WTC11 (cell line): ENCODE measurements at regions not wholly inside any gene's neighbourhood (a gene's known extent, or its start where the extent isn't known, plus 50 kb on each side); places are given as distances from the start of the nearest gene placed in this dataset.

ENCODE experiments used
- ATAC-seq: fragments of 200-7000 bp; cut with Tn5 transposase; 2 replicates; pipeline ENCODE4 v1.10.0; 2021; ENCODE audit warnings: mild to moderate bottlenecking, moderate library complexity
- CTCF ChIA-PET: fragments of 300-600 bp; sonication (Branson Sonifier 250); formaldehyde crosslinking; loops from one replicate; lab custom pipeline; 2021; ENCODE audit warnings: antibody characterized with exemption; lab: Charles Lee
- POLR2A ChIA-PET: fragments of 350-600 bp; sonication (Branson Sonifier 250); formaldehyde crosslinking; loops from one replicate; lab custom pipeline; 2021; ENCODE audit warnings: antibody characterized with exemption; lab: Charles Lee
- DNase-seq: peaks from one replicate; pipeline ENCODE4 v3.0.0; 2021; ENCODE audit warnings: low spot score
- H3K27ac Mint-ChIP-seq: 2 replicates; pipeline ENCODE4 v1.8.0; 2021; ENCODE audit warnings: mixed read lengths
- H3K27me3 Mint-ChIP-seq: 2 replicates; pipeline ENCODE4 v1.8.0; 2021; ENCODE audit warnings: low read depth, mild to moderate bottlenecking, moderate library complexity, mixed read lengths
- H3K36me3 Mint-ChIP-seq: 2 replicates; pipeline ENCODE4 v1.8.0; 2021; ENCODE audit warnings: mixed read lengths
- H3K4me1 Mint-ChIP-seq: 2 replicates; pipeline ENCODE4 v1.8.0; 2022; ENCODE audit warnings: mixed read lengths
- H3K4me3 Mint-ChIP-seq: 2 replicates; pipeline ENCODE4 v1.8.0; 2021; ENCODE audit warnings: mild to moderate bottlenecking, moderate library complexity, mixed read lengths
- H3K9me3 Mint-ChIP-seq: 2 replicates; pipeline ENCODE4 v1.8.0; 2021; ENCODE audit warnings: mixed read lengths
- AR ChIP-seq: fragments of 250-450 bp; sonication (Bioruptor Pico); IDR thresholded peaks from 2 replicates; pipeline ENCODE4 v1.9.0; 2021; ENCODE audit warnings: mild to moderate bottlenecking
- CREB1 ChIP-seq: sonication (generic); formaldehyde crosslinking; IDR thresholded peaks from 2 replicates; pipeline ENCODE4 v1.8.0; 2023; ENCODE audit warnings: mild to moderate bottlenecking, missing genetic modification reagents
- E2F4 ChIP-seq: sonication (generic); formaldehyde crosslinking; IDR thresholded peaks from 2 replicates; pipeline ENCODE4 v1.8.1; 2022; ENCODE audit warnings: low read depth, mild to moderate bottlenecking, moderate library complexity, missing genetic modification reagents, borderline replicate concordance
- EMX1 ChIP-seq: fragments of 250-450 bp; sonication (Bioruptor Pico); IDR thresholded peaks from 2 replicates; pipeline ENCODE4 v1.8.0; 2021; ENCODE audit warnings: mild to moderate bottlenecking
- GTF2I ChIP-seq: fragments of 250-450 bp; sonication (Bioruptor Pico); conservative IDR thresholded peaks from 2 replicates; pipeline ENCODE4 v1.4.0; 2021; ENCODE audit warnings: mild to moderate bottlenecking
- KAT7 ChIP-seq: sonication (generic); formaldehyde crosslinking; IDR thresholded peaks from 2 replicates; pipeline ENCODE4 v1.8.1; 2023; ENCODE audit warnings: missing genetic modification reagents, mild to moderate bottlenecking, borderline replicate concordance
- NR3C1 ChIP-seq: sonication (generic); formaldehyde crosslinking; conservative IDR thresholded peaks from 2 replicates; pipeline ENCODE4 v1.8.1; 2023; ENCODE audit warnings: low read depth, mild to moderate bottlenecking, missing genetic modification reagents
- RORB ChIP-seq: fragments of 250-450 bp; sonication (Bioruptor Pico); IDR thresholded peaks from 2 replicates; pipeline ENCODE4 v1.9.0; 2021; ENCODE audit warnings: mild to moderate bottlenecking
- SMAD3 ChIP-seq: sonication (generic); formaldehyde crosslinking; IDR thresholded peaks from 2 replicates; pipeline ENCODE4 v1.8.0; 2022; ENCODE audit warnings: missing genetic modification reagents, mild to moderate bottlenecking, borderline replicate concordance
- SOX15 ChIP-seq: fragments of 250-450 bp; sonication (Bioruptor Pico); IDR thresholded peaks from 2 replicates; pipeline ENCODE4 v1.9.0; 2021; ENCODE audit warnings: mild to moderate bottlenecking
- TP53 ChIP-seq: sonication (generic); formaldehyde crosslinking; IDR thresholded peaks from 2 replicates; pipeline ENCODE4 v1.8.1; 2023; ENCODE audit warnings: mild to moderate bottlenecking, missing genetic modification reagents
- ZNF396 ChIP-seq: fragments of 250-450 bp; sonication (Bioruptor Pico); IDR thresholded peaks from 2 replicates; pipeline ENCODE4 v1.8.0; 2021; ENCODE audit warnings: mild to moderate bottlenecking, moderate library complexity, borderline replicate concordance
- ZNF671 ChIP-seq: fragments of 250-450 bp; sonication (Bioruptor Pico); IDR thresholded peaks from 2 replicates; pipeline ENCODE4 v1.8.0; 2021; ENCODE audit warnings: mild to moderate bottlenecking
- TF ChIP-seq, protein P1 (sequence below): sonication (generic); formaldehyde crosslinking; IDR thresholded peaks from 2 replicates; pipeline ENCODE4 v1.8.0; 2022; ENCODE audit warnings: mild to moderate bottlenecking, missing genetic modification reagents
- TF ChIP-seq, protein P2 (sequence below): sonication (generic); formaldehyde crosslinking; IDR thresholded peaks from 2 replicates; pipeline ENCODE4 v1.8.0; 2022; ENCODE audit warnings: mild to moderate bottlenecking, missing genetic modification reagents
- TF ChIP-seq, protein P3 (sequence below): sonication (generic); formaldehyde crosslinking; IDR thresholded peaks from 2 replicates; pipeline ENCODE4 v1.8.0; 2022; ENCODE audit warnings: mild to moderate bottlenecking, missing genetic modification reagents
- TF ChIP-seq, protein P4 (sequence below): fragments of 250-450 bp; sonication (Bioruptor Pico); IDR thresholded peaks from 2 replicates; pipeline ENCODE4 v2.1.2; 2022; ENCODE audit warnings: mild to moderate bottlenecking, moderate library complexity
- TF ChIP-seq, protein P5 (sequence below): sonication (generic); formaldehyde crosslinking; IDR thresholded peaks from 2 replicates; pipeline ENCODE4 v1.8.1; 2023; ENCODE audit warnings: mild to moderate bottlenecking, missing genetic modification reagents

DNA sequence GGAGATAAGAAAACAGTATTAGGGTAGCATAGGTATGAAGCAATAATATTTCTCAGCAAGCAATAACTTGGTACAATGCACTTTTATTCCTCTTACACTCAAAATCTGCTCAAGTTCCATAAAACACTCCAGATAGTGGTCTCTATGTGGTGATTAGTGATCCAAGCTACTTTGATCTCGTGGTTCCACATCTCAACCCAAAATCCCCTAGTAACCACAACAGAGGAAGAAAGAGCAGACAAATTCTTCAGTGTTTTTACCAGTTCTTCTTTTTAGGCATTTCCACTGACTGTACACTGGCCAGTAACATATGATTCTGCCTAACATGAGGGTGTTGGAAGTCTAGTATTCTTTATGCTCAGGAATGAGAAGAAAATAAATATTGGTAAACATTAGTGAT lies 309.0 kb upstream of the PTCHD4 start:
- no peak for ATAC-seq
- DNase-seq = no peak
- Mint-ChIP-seq H3K4me1 (peaks cover 11% of the 10 kb centered on the region), H3K9me3 (peaks cover 14% of the 10 kb centered on the region), H3K27me3 (no peaks in the 10 kb centered on the region), H3K27ac (no peak overlapping the region), H3K36me3 (peaks cover 3% of the 10 kb centered on the region), H3K4me3 (no peak overlapping the region)
- POLR2A ChIA-PET = no interaction called here
- no peak for TF ChIP-seq SOX15
- TF ChIP-seq CREB1 (CRISPR knock-in tag) = no peak
- no peak for TF ChIP-seq ZNF396 (CRISPR knock-in tag)
- no peak for TF ChIP-seq NR3C1 (CRISPR knock-in tag)
- CTCF ChIA-PET = no interaction called here

DNA sequence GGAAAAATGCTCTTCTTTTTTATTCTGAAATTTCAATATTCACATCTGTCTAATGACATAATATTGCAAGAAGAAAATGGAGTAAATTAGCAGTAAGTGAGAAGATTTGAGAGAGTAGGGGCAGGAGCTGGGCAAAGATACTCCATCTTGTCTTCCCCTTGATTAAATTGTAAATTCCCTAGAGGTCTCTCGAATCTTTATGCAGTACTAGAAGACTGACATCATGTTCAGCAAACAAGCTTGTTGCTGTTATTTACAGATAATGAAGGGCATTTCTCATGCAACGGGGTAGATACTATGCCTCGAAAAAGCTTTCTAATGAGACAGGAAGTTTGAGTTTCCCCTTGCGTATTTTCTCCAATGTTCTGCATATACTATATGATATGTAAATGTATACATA lies 306.9 kb upstream of the PTCHD4 start:
- TF ChIP-seq EMX1 (CRISPR knock-in tag) = no peak
- TF ChIP-seq SMAD3 = no peak
- no peak for TF ChIP-seq GTF2I
- TF ChIP-seq, protein P1, sequence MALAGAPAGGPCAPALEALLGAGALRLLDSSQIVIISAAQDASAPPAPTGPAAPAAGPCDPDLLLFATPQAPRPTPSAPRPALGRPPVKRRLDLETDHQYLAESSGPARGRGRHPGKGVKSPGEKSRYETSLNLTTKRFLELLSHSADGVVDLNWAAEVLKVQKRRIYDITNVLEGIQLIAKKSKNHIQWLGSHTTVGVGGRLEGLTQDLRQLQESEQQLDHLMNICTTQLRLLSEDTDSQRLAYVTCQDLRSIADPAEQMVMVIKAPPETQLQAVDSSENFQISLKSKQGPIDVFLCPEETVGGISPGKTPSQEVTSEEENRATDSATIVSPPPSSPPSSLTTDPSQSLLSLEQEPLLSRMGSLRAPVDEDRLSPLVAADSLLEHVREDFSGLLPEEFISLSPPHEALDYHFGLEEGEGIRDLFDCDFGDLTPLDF (CRISPR knock-in tag) = no peak
- TF ChIP-seq AR (CRISPR knock-in tag) = no peak
- TF ChIP-seq KAT7 (CRISPR knock-in tag) = no peak
- TF ChIP-seq, protein P2, sequence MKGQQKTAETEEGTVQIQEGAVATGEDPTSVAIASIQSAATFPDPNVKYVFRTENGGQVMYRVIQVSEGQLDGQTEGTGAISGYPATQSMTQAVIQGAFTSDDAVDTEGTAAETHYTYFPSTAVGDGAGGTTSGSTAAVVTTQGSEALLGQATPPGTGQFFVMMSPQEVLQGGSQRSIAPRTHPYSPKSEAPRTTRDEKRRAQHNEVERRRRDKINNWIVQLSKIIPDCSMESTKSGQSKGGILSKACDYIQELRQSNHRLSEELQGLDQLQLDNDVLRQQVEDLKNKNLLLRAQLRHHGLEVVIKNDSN (CRISPR knock-in tag) = no peak
- TF ChIP-seq TP53 = no peak
- TF ChIP-seq, protein P3, sequence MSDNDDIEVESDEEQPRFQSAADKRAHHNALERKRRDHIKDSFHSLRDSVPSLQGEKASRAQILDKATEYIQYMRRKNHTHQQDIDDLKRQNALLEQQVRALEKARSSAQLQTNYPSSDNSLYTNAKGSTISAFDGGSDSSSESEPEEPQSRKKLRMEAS (CRISPR knock-in tag) = no peak
- TF ChIP-seq, protein P4, sequence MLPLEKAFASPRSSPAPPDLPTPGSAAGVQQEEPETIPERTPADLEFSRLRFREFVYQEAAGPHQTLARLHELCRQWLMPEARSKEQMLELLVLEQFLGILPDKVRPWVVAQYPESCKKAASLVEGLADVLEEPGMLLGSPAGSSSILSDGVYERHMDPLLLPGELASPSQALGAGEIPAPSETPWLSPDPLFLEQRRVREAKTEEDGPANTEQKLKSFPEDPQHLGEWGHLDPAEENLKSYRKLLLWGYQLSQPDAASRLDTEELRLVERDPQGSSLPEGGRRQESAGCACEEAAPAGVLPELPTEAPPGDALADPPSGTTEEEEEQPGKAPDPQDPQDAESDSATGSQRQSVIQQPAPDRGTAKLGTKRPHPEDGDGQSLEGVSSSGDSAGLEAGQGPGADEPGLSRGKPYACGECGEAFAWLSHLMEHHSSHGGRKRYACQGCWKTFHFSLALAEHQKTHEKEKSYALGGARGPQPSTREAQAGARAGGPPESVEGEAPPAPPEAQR = no peak
- no peak for TF ChIP-seq E2F4 (CRISPR knock-in tag)
- no peak for TF ChIP-seq ZNF671
- no peak for TF ChIP-seq RORB (CRISPR knock-in tag)
- TF ChIP-seq, protein P5, sequence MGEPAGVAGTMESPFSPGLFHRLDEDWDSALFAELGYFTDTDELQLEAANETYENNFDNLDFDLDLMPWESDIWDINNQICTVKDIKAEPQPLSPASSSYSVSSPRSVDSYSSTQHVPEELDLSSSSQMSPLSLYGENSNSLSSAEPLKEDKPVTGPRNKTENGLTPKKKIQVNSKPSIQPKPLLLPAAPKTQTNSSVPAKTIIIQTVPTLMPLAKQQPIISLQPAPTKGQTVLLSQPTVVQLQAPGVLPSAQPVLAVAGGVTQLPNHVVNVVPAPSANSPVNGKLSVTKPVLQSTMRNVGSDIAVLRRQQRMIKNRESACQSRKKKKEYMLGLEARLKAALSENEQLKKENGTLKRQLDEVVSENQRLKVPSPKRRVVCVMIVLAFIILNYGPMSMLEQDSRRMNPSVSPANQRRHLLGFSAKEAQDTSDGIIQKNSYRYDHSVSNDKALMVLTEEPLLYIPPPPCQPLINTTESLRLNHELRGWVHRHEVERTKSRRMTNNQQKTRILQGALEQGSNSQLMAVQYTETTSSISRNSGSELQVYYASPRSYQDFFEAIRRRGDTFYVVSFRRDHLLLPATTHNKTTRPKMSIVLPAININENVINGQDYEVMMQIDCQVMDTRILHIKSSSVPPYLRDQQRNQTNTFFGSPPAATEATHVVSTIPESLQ (CRISPR knock-in tag) = no peak
- POLR2A ChIA-PET = interaction anchor here (0.6 kb wide), 1 partner anchor 100 kb away, joined by 3 read pairs; no protein-coding TSS in a partner anchor
- ATAC-seq = no peak
- CTCF ChIA-PET = no interaction called here
- H3K36me3 Mint-ChIP-seq = peaks cover 3% of the 10 kb centered on the region
- H3K27ac Mint-ChIP-seq = no peak overlapping the region
- H3K4me1 Mint-ChIP-seq = peaks cover 11% of the 10 kb centered on the region
- peaks cover 14% of the 10 kb centered on the region for H3K9me3 Mint-ChIP-seq
- H3K27me3 Mint-ChIP-seq = no peaks in the 10 kb centered on the region
- no peak for DNase-seq
- H3K4me3 Mint-ChIP-seq = no peak overlapping the region
